ENCODE measurements at regions not wholly inside any gene's neighbourhood (a gene's known extent, or its start where the extent isn't known, plus 50 kb on each side); places are given as distances from the start of the nearest gene placed in this dataset.

GRCh38 chr11:28820296-28820989 is 712.3 kb downstream of the METTL15 start:
- Histone ChIP-seq H3K4me3 (ENCODE audit: low read depth, low read length) (no peak overlapping the region), H3K36me3 (ENCODE audit: control insufficient read depth, insufficient read depth, low read length) (no peaks in the 10 kb centered on the region), H3K9me3 (no peaks in the 10 kb centered on the region; the same call in 1 of the 2 replicates), H3K27me3 (replicated peaks; ENCODE audit: control insufficient read depth, insufficient read depth, low read length) (no peaks in the 10 kb centered on the region), H3K4me1 (no peaks in the 10 kb centered on the region)
- no peaks in the 10 kb centered on the region for H3K27me3 Mint-ChIP-seq (ENCODE audit: insufficient read depth, unreplicated experiment)
- no TSS peak for BruUV-seq (replicated peaks)
- no peak overlapping the region for H3K27ac Mint-ChIP-seq (ENCODE audit: unreplicated experiment)
- DNase-seq = no peak
- no peaks in the 10 kb centered on the region for H3K4me1 Mint-ChIP-seq (ENCODE audit: low read depth, unreplicated experiment)
- no peaks in the 10 kb centered on the region for H3K36me3 Mint-ChIP-seq (ENCODE audit: insufficient read depth, unreplicated experiment)
- H3K9me3 Mint-ChIP-seq (ENCODE audit: unreplicated experiment) = peaks cover 4% of the 10 kb centered on the region
- POLR2A ChIA-PET = no interaction called here
- no peak overlapping the region for H3K4me3 Mint-ChIP-seq (ENCODE audit: unreplicated experiment)
- TF ChIP-seq CTCF (IDR thresholded peaks at IDR 0.05; ENCODE audit: insufficient read depth in 1 of 2, low read depth in 1 of 2, low read length in 1 of 2, severe bottlenecking in 1 of 2, unreplicated experiment in 1 of 2) = no peak
- intact Hi-C loops (cut with micrococcal nuclease; ENCODE audit: unreplicated experiment) = no loop called here
- CTCF ChIA-PET = no interaction called here

- POLR2A ChIA-PET = no interaction called here
Measured at GRCh38 chr11:28819741-28820140, 711.6 kb downstream of the METTL15 start.

GRCh38 chr11:28815110-28815509 is 706.9 kb downstream of the METTL15 start:
- Mint-ChIP-seq H3K27me3 (ENCODE audit: insufficient read depth, unreplicated experiment) (no peaks in the 10 kb centered on the region), H3K4me3 (ENCODE audit: unreplicated experiment) (no peak overlapping the region), H3K4me1 (ENCODE audit: low read depth, unreplicated experiment) (no peaks in the 10 kb centered on the region), H3K36me3 (ENCODE audit: insufficient read depth, unreplicated experiment) (no peaks in the 10 kb centered on the region), H3K27ac (ENCODE audit: unreplicated experiment) (no peak overlapping the region), H3K9me3 (ENCODE audit: unreplicated experiment) (no peaks in the 10 kb centered on the region)
- no peaks in the 10 kb centered on the region for H3K9me3 ChIP-seq
- POLR2A ChIA-PET = no interaction called here
- H3K27me3 ChIP-seq (replicated peaks; ENCODE audit: control insufficient read depth, insufficient read depth, low read length) = no peaks in the 10 kb centered on the region
- H3K36me3 ChIP-seq (ENCODE audit: control insufficient read depth, insufficient read depth, low read length) = no peaks in the 10 kb centered on the region
- CTCF ChIA-PET = no interaction called here
- H3K4me3 ChIP-seq (ENCODE audit: low read depth, low read length) = no peak overlapping the region
- no TSS peak for BruUV-seq (replicated peaks)
- H3K4me1 ChIP-seq = no peaks in the 10 kb centered on the region
- TF ChIP-seq CTCF (IDR thresholded peaks at IDR 0.05; ENCODE audit: insufficient read depth in 1 of 2, low read depth in 1 of 2, low read length in 1 of 2, severe bottlenecking in 1 of 2, unreplicated experiment in 1 of 2) = no peak
- no peak for DNase-seq
- intact Hi-C loops (cut with micrococcal nuclease; ENCODE audit: unreplicated experiment) = no loop called here

More at GRCh38 chr11:28819741-28820140, 711.6 kb downstream of the METTL15 start:
- no peak overlapping the region for H3K4me3 Mint-ChIP-seq (ENCODE audit: unreplicated experiment)
- H3K27me3 ChIP-seq (replicated peaks; ENCODE audit: control insufficient read depth, insufficient read depth, low read length) = no peaks in the 10 kb centered on the region
- CTCF ChIA-PET = no interaction called here
- H3K36me3 Mint-ChIP-seq (ENCODE audit: insufficient read depth, unreplicated experiment) = no peaks in the 10 kb centered on the region
- H3K9me3 Mint-ChIP-seq (ENCODE audit: unreplicated experiment) = no peaks in the 10 kb centered on the region
- no peak overlapping the region for H3K4me3 ChIP-seq (ENCODE audit: low read depth, low read length)
- H3K36me3 ChIP-seq (ENCODE audit: control insufficient read depth, insufficient read depth, low read length) = no peaks in the 10 kb centered on the region
- no peaks in the 10 kb centered on the region for H3K4me1 Mint-ChIP-seq (ENCODE audit: low read depth, unreplicated experiment)
- no peak for DNase-seq
- TF ChIP-seq CTCF (IDR thresholded peaks at IDR 0.05; ENCODE audit: insufficient read depth in 1 of 2, low read depth in 1 of 2, low read length in 1 of 2, severe bottlenecking in 1 of 2, unreplicated experiment in 1 of 2) = no peak
- no peaks in the 10 kb centered on the region for H3K4me1 ChIP-seq
- intact Hi-C loops (cut with micrococcal nuclease; ENCODE audit: unreplicated experiment) = no loop called here
- no peak overlapping the region for H3K27ac Mint-ChIP-seq (ENCODE audit: unreplicated experiment)
- no peaks in the 10 kb centered on the region for H3K27me3 Mint-ChIP-seq (ENCODE audit: insufficient read depth, unreplicated experiment)
- no peaks in the 10 kb centered on the region; the same call in 1 of the 2 replicates for H3K9me3 ChIP-seq
- no TSS peak for BruUV-seq (replicated peaks)

All from Caco-2 (cell line).